Midbrain (tissue), 1 donor: ENCODE measurements at regions not wholly inside any gene's neighbourhood (a gene's known extent, or its start where the extent isn't known, plus 50 kb on each side); places are given as distances from the start of the nearest gene placed in this dataset.

ENCODE experiments used
- DNase-seq: peaks from one replicate; lab custom pipeline; 2025; lab: John Stamatoyannopoulos, UW

DNA sequence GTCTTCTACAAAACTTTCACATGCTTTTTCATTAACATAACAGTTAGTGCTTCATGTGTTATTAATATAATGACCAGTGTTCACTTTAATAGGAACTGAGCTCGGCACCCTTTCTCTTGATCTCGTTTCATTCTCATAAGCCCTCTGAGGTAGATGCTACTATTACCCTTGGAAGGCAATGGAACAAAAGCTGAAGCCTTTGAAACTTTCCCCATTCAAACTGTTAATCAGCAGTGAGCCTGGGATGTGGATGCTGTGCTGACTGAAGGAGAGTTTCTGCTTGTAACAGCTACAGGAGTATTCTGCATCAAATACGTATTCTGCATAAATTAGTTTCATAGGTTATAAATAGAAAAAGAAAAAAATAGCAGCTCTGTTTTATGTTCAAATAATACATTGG is 904.0 kb upstream of the CDH2 start:
- no peak for DNase-seq

GRCh38 chr18:29078273-29078672 is 901.3 kb upstream of the CDH2 start:
- no peak for DNase-seq

GRCh38 chr18:29077344-29077743 is 900.4 kb upstream of the CDH2 start:
- no peak for DNase-seq

DNA sequence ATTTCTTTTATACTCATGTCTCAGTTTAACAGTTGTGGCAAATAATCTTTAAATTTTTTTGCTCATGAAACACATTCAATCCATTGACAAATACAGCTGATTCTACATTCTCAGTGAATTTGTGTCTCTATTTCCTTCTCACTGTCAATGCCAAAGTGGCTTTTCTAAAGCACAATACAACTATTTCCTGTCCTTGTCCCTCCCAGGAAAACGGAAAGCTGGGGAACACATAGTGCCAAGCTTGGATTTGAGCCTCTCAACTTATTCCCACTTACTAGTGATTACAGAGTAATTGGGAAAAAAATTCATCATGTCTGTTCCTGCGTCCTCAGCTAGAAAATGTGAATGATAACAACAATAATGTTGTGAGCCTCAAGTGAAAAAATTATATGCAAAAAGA is 899.7 kb upstream of the CDH2 start:
- DNase-seq = no peak

DNA sequence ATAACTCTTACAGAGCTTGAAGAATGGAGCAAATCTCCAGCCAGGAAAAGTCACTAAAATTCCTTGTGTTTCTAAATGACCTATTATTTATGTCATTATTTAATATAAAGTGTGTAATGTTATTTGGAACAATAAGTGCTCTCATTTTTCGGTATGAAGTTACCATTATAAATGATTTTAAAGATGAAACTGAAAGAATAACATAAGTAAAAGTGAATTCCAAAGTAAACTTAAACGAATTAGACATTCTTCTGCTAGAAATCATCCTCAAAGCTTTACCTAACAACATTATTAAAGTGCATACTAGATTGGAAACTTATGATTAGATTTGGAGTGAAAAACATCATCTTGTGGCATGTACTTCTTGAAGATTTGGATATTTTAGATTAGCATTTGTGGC is 897.2 kb upstream of the CDH2 start:
- no peak for DNase-seq

DNA sequence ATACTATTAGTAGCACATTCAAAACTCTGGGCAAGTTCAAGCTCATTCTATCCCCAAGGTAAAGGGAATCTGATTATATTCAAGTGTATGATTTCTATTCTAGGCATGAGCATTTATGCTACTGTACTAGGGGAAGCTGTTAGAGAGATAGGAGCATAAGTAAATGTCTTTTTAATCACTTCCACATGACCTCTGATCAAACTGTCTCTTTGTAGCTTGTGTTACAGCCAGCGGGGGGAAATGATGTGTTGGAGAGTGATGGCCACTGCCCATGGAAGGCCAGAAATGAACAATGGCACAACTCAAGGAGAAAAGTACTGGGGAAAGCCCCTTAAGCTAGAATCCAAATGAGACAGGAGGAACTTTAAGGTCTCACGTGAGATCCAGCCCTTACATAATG is 894.9 kb upstream of the CDH2 start:
- DNase-seq = no peak

DNA sequence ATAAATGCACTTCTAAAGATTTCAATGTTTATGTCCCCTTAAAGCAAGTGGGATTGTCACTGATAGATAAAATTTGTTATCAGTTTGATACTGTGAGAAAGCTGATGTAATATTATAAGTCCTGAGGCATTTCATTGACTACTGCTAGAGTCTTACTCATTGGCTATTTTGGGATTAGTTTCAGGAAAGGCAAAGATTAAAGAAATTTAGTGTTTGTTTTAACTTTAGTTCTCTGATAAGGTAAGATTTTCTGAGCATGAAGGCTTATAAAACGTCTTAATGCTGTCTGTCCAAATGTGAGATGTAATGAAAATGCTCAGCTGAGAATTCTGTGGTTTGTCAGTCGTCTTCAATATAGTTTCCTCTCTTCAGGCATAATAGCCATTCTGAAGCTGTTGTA is 886.4 kb upstream of the CDH2 start:
- no peak for DNase-seq

- no peak for DNase-seq
Observed at GRCh38 chr18:29062921-29063320, 886.0 kb upstream of the CDH2 start.

- DNase-seq = no peak
Observed at GRCh38 chr18:29060349-29060748, 883.4 kb upstream of the CDH2 start.

GRCh38 chr18:29057703-29058102 is 880.8 kb upstream of the CDH2 start:
- DNase-seq = no peak

DNA sequence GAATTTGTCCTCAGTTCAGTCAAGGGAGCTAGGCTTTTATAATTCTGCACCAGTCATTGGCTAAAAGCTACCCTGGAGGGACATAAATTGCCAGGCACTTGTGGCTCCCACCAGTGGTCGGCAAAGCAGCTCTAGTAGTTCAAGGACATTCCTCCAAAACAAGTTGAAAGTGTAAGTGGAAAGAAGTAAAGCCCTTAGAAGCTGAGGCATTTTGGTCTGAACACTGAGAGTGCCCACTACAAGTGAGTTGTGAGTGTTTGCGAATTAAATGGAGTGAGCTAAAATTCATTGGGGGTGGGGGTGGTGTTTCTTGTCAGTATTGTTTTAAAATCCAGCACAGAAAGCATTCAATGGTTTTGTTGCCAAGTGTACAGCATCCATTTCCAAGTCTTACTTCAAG is 879.9 kb upstream of the CDH2 start:
- no peak for DNase-seq

- no peak for DNase-seq
Observed at GRCh38 chr18:29041976-29042375, 865.0 kb upstream of the CDH2 start.

GRCh38 chr18:29034113-29034856 is 857.4 kb upstream of the CDH2 start:
- no peak for DNase-seq

DNA sequence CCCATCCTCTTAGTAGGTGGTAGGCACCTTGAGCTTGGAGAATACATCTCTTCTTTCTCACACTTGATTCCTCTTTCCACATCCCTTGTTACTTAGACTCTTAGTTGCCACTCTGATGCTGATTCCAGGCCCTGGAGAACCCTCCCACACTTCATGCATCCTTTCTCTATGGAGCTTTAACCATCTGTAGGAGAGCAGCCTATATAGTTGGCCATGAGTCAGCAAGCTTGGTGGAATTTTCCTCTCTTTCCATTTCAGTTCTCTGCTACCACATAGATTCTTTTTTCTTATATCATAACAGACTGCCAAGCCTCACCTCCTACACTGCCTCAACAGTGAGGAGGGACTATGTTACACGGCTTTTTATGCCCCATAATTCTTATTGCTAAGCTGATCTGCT is 851.6 kb upstream of the CDH2 start:
- DNase-seq = no peak

- DNase-seq = no peak
Observed at GRCh38 chr18:29018976-29019375, 842.0 kb upstream of the CDH2 start.

GRCh38 chr18:29012883-29013465 is 836.0 kb upstream of the CDH2 start:
- no peak for DNase-seq

DNA sequence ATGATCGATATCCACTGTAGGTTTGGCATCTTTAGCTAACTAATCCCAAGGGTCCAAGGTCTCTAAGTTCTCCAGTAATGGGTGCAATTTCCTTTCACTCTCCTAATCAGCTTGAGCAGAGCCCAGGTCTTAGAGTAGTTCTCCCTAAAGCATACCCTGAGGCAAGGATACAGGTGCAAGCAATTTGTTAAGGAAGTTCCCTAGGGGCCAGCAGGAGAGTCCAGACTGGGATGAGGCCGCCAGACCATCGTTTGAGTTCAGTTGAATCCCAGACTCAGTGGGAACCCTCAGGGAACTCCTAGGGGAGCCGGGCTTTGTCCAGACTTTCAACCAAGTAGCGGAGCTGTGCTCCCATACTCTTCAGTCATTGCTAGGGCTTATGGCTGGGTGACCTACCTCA is 835.4 kb upstream of the CDH2 start:
- DNase-seq = no peak

DNA sequence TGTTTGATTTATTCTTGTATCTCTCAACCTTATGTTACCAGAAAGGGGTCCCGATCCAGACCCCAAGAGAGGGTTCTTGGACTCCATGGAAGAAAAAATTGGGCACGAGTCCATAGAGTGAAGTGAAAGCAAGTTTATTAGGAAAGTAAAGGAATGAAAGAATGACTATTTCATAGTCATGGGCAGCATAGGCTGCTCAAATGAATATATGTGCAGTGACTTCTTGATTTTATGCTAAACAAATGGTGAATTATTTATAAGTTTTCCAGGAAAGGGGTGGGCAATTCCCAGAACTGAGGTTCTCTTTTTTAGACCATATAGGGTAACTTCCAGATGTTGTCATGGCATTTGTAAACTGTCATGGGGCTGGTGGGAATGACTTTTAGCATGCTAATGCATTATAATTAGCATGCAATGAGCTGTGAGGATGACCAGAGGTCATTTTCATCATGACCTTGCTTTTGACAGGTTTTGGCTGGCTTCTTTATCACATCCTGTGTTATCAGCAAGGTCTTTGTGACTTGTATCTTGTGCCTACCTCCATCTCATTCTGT is 832.4 kb upstream of the CDH2 start:
- DNase-seq = no peak

DNA sequence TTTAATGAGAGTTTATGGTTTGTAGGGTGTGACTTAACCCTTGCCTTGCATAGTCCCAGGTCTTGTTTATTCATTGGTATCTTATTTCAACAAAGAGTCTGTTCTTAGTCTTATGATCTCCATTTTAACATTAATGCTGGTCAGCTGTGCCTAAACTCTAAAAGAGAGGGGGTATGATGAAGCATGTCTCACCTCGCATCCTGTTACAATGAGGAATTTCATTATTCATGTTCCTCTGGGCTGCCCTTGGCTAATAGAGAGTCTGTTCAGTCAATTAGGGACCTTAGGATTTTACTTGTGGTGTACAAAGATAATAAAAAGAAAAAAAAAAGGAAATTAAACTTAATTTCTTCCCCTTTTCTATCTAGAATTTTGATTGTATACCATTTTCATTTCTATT is 831.9 kb upstream of the CDH2 start:
- no peak for DNase-seq

GRCh38 chr18:29007986-29008654 is 831.2 kb upstream of the CDH2 start:
- no peak for DNase-seq

DNA sequence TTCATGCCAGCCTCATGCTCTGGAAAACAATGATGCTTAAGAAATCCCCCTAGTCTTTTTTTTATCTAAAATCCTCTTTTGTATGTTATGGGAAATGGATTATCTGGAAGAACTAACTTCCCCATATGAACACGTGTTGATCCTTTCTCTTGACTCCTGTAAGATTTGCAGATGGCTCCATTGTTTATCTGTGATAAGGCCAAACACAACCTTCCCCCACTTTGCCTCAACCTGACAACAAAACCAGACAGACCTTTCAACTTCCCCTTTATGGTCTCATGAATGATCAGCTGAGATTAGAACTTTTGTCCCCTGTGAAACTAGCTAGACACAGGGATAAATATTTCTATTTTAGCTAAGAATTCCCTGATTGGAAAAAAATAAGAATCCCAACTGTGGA is 828.0 kb upstream of the CDH2 start:
- DNase-seq = no peak

GRCh38 chr18:29003194-29003593 is 826.3 kb upstream of the CDH2 start:
- no peak for DNase-seq

GRCh38 chr18:29002747-29003146 is 825.8 kb upstream of the CDH2 start:
- DNase-seq = no peak
